Mucosa of rectum (tissue), 2 donors: ENCODE measurements at regions not wholly inside any gene's neighbourhood (a gene's known extent, or its start where the extent isn't known, plus 50 kb on each side); places are given as distances from the start of the nearest gene placed in this dataset.

ENCODE experiments used
- H3K27ac ChIP-seq, 2 donors: one replicate each; pipeline ENCODE4 v1.7.0; 2013; ENCODE audit warnings: inconsistent platforms in 2 of 2, low read depth in 2 of 2, low read length in 2 of 2
- H3K27me3 ChIP-seq, 2 donors: one replicate each; pipeline ENCODE4 v1.7.0; 2013; ENCODE audit warnings: low read length in 2 of 2; ENCODE audit not compliant: control insufficient read depth in 2 of 2, insufficient read depth in 2 of 2
- H3K36me3 ChIP-seq, 2 donors: one replicate each; pipeline ENCODE4 v1.7.0; 2013; ENCODE audit warnings: low read length in 2 of 2; ENCODE audit not compliant: control insufficient read depth in 2 of 2, insufficient read depth in 2 of 2
- H3K4me1 ChIP-seq, 2 donors: one replicate each; pipeline ENCODE4 v1.7.0; 2013; ENCODE audit warnings: low read length in 2 of 2, mild to moderate bottlenecking in 1 of 2; ENCODE audit not compliant: control insufficient read depth in 2 of 2, insufficient read depth in 2 of 2
- H3K4me3 ChIP-seq, 2 donors: one replicate each; pipeline ENCODE4 v1.7.0; 2013; ENCODE audit warnings: low read length in 2 of 2
- H3K9ac ChIP-seq, 2 donors: one replicate each; pipeline ENCODE4 v1.7.0; 2013; ENCODE audit warnings: low read length in 2 of 2, low read depth in 1 of 2, mild to moderate bottlenecking in 1 of 2
- H3K9me3 ChIP-seq, 2 donors: one replicate each; pipeline ENCODE4 v1.7.0; 2013; ENCODE audit warnings: low read length in 2 of 2; ENCODE audit not compliant: control insufficient read depth in 2 of 2
- donor health status: healthy.
- donor health status: Normal muscosa, but diverticular disease.

DNA sequence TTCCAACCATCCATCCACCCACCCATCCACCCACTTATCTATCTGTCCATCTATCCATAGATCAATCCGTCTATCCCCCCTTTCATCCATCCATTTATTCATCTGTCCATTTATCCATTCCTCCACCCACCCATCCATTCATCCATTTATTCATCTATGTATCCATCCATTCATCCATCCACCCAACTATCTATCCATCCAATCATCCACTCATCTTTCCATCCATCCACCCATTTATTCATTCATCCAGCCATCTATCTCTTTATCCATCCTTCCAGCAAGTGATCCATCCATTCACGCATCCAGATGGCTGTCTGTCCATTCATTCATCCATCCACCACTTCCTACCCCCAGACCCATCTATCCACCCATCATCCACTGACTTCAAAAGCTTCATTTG, 84.0 kb upstream of the CD99 start:
- Histone ChIP-seq H3K36me3 (peaks cover 3 to 8% of the 10 kb centered on the region in 2 donors), H3K27me3 (no peaks in the 10 kb centered on the region), H3K27ac (no peak overlapping the region), H3K4me1 (peaks cover 6 to 9% of the 10 kb centered on the region in 2 donors), H3K9ac (no peak overlapping the region), H3K9me3 (no peaks in the 10 kb centered on the region), H3K4me3 (no peak overlapping the region)

DNA sequence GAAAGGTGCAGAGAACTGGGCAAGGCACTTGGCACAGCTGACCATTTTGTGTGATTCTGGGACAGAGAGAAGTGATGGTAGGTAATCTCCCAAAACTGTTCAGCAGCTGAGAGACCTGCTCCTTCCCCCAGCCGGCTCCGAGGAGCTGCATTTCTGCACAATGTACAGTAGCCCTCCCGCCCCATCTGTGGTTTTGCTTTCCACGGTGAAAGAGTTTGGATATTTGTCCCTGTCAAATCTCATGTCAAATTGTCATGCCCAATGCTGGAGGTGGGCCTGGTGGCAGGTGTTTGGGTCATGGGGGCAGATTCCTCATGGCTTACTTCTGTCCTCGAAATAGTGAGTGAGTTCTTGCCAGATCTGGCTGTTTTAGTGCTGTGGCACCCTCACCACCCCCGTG, 90.5 kb upstream of the CD99 start:
- Histone ChIP-seq H3K4me1 (no peaks in the 10 kb centered on the region), H3K27ac (no peak overlapping the region), H3K27me3 (no peaks in the 10 kb centered on the region), H3K9me3 (no peaks in the 10 kb centered on the region), H3K4me3 (no peak overlapping the region), H3K36me3 (peaks cover 8% of the 10 kb centered on the region in 2 donors), H3K9ac (no peak overlapping the region)

DNA sequence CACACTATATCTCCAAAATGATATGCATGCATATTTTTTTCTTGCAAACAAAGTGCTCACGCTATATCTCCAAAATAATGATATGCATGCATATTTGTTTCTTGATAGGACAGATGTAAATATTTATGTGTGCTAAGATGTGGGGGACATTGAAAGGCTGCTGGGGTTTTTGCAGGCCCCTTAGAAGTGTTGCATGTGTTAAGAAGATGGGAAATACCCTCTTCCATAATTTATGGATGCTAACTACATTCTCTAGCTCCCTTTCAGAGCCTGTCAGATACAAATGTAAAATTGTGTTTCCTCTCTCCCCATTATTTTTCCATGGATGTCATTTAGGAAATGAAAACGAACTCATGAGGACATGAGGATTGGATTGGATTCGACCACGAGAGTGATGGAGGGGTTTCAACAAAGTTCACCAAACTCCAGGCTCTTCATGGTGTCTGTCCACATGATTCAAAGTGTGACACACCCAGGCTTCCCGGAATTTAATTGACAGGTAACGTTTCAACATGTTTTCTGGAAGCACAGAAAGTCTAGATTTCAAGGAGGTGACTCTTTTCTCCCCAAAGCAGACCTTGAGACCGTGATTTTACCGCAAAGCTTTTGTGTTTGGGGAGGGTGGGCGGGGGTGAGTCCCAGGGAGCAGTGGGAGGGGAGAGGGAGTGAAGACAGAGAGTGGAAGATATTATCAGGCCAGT, 94.4 kb upstream of the CD99 start:
- H3K36me3 ChIP-seq, result peaks cover 2 to 5% of the 10 kb centered on the region in 2 donors
- no peaks in the 10 kb centered on the region for H3K9me3 ChIP-seq
- H3K27ac ChIP-seq, result no peak overlapping the region
- H3K9ac ChIP-seq, result no peak overlapping the region
- H3K27me3 ChIP-seq, result no peaks in the 10 kb centered on the region
- H3K4me3 ChIP-seq, result no peak overlapping the region
- no peaks in the 10 kb centered on the region for H3K4me1 ChIP-seq

GRCh38 chrX:2596045-2596444, 95.0 kb upstream of the CD99 start:
- H3K9me3 ChIP-seq, result no peaks in the 10 kb centered on the region
- H3K27ac ChIP-seq, result no peak overlapping the region
- no peak overlapping the region for H3K9ac ChIP-seq
- no peaks in the 10 kb centered on the region for H3K27me3 ChIP-seq
- H3K4me1 ChIP-seq, result no peaks in the 10 kb centered on the region
- H3K36me3 ChIP-seq, result peaks cover 2 to 5% of the 10 kb centered on the region in 2 donors
- no peak overlapping the region for H3K4me3 ChIP-seq

DNA sequence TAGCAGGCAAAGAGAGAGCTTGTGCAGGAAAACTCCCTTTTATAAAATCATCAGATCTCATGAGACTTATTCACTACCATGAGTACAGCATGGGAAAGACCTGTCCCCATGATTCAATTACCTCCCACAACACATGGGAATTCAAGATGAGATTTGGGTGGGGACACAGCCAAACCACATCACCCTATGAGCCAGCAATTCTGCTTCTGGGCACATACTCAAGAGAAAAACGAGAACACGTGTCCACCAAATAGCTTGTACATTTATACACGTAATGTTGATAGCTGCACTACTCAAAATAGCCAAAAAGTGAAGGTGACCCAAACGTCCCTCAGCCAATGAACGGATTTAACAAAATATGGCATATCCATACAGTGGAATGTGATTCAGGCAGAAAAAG, 94.5 kb upstream of the DHRSX start:
- no peak overlapping the region for H3K4me3 ChIP-seq
- H3K36me3 ChIP-seq, result peaks cover 2% of the 10 kb centered on the region in 2 donors
- H3K27ac ChIP-seq, result no peak overlapping the region
- no peaks in the 10 kb centered on the region for H3K4me1 ChIP-seq
- H3K9ac ChIP-seq, result no peak overlapping the region
- H3K27me3 ChIP-seq, result no peaks in the 10 kb centered on the region
- H3K9me3 ChIP-seq, result no peaks in the 10 kb centered on the region

DNA sequence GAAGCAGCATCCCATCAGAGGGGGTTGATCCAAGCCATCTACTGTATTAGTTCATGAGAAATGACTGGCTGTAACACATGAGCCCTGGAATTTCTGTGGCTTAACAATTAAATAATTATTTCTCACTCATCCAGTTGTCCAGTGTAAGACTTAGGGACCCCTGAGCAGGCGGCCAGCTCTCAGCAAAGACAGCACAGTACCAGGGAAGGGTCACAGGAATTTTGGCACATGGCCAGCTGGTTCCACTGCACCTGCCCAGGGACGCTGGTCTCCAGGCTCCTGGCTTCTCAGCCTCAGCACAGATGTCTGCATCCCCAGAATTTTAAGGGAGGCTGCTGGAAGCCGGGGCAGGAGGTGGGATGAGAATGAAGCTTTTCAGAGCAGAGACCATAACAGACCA, 93.7 kb upstream of the DHRSX start:
- Histone ChIP-seq H3K27me3 (no peaks in the 10 kb centered on the region), H3K4me3 (no peak overlapping the region), H3K36me3 (peaks cover 2% of the 10 kb centered on the region in 2 donors), H3K9me3 (no peaks in the 10 kb centered on the region), H3K4me1 (no peaks in the 10 kb centered on the region), H3K9ac (no peak overlapping the region), H3K27ac (no peak overlapping the region)

DNA sequence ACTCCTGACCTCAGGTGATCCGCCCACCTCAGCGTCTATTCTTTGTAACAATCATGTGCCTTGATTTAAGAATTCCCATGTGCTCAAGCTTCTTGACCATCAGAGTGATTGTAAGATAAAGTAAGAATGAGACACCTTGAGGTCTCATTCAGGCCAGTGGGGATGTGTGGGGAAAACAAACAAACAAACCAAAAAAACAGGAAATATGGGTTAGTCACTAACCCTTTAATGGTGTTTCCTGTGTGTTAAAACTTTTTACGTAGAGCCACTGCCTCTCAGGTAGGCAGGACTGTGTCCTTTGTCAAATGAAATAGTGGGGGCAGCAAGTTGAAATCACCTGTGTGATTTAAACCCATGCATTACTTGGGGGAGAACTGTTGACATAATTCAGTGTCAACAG, 91.5 kb upstream of the DHRSX start:
- H3K36me3 ChIP-seq, result peaks cover 2% of the 10 kb centered on the region in 2 donors
- H3K27me3 ChIP-seq, result no peaks in the 10 kb centered on the region
- H3K9me3 ChIP-seq, result no peaks in the 10 kb centered on the region
- no peaks in the 10 kb centered on the region for H3K4me1 ChIP-seq
- no peak overlapping the region for H3K4me3 ChIP-seq
- H3K27ac ChIP-seq, result no peak overlapping the region
- no peak overlapping the region for H3K9ac ChIP-seq

- no peak overlapping the region for H3K27ac ChIP-seq
- no peaks in the 10 kb centered on the region for H3K36me3 ChIP-seq
- H3K9ac ChIP-seq, result no peak overlapping the region
- no peaks in the 10 kb centered on the region for H3K9me3 ChIP-seq
- no peaks in the 10 kb centered on the region for H3K4me1 ChIP-seq
- H3K27me3 ChIP-seq, result peaks cover 3 to 7% of the 10 kb centered on the region in 2 donors
- H3K4me3 ChIP-seq, result no peak overlapping the region
Measured at GRCh38 chrX:2589186-2590020, 88.6 kb upstream of the DHRSX start.

DNA sequence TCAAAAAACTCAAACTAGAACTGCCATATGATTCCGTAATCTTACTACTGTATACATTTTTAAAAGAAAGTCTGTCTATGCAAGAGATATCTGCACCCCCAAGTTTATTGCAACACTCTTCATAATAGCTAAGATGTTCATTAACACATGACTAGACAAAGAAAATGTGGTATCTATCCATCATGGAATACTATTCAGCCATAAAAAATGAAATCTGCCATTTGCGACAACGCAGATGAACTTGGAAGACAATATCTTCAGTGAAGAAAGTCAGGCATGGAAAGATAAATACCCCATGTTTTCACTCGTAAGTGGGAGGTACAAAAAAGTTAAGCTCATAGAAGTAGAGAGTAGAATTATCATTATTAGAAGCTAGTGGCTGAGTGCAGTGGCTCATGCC, 87.3 kb upstream of the DHRSX start:
- no peak overlapping the region for H3K9ac ChIP-seq
- H3K27ac ChIP-seq, result no peak overlapping the region
- H3K9me3 ChIP-seq, result no peaks in the 10 kb centered on the region
- H3K4me3 ChIP-seq, result no peak overlapping the region
- peaks cover 5 to 10% of the 10 kb centered on the region in 2 donors for H3K27me3 ChIP-seq
- no peaks in the 10 kb centered on the region for H3K4me1 ChIP-seq
- H3K36me3 ChIP-seq, result no peaks in the 10 kb centered on the region

DNA sequence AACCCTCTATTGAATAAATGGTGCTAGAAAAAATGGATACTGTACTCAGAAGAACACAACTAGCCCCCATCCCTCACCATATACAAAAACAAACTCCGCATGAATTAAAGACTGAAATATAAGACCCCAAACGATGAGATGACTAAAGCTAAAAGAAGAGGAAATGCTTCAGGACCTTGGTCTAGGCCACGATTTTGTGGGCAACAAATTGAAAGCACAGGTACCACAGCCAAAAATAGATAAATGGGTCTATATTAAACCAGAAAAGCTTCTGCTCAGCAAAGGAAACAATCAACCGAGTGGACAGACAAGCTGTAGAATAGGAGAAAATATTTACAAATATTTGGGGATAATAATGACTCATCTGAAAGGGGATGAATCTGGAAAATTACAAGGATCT, 86.4 kb upstream of the DHRSX start:
- no peaks in the 10 kb centered on the region for H3K9me3 ChIP-seq
- H3K27ac ChIP-seq, result no peak overlapping the region
- H3K27me3 ChIP-seq, result peaks cover 9 to 18% of the 10 kb centered on the region in 2 donors
- no peaks in the 10 kb centered on the region for H3K36me3 ChIP-seq
- H3K4me1 ChIP-seq, result no peaks in the 10 kb centered on the region
- H3K4me3 ChIP-seq, result no peak overlapping the region
- no peak overlapping the region for H3K9ac ChIP-seq
